Retinal pigment epithelial cell (primary cell): ENCODE measurements at regions not wholly inside any gene's neighbourhood (a gene's known extent, or its start where the extent isn't known, plus 50 kb on each side); places are given as distances from the start of the nearest gene placed in this dataset.
"Not testable (repeated sequence)": the region's sequence is repeated elsewhere in the genome, so short reads cannot be mapped to it uniquely, and the experiment has no call there.

Source experiments
- DNase-seq: peaks from one replicate; pipeline ENCODE4 v3.0.0-alpha.2; 2010; ENCODE audit warnings: low read depth
- H3K4me3 ChIP-seq: 2 replicates; pipeline ENCODE4 v1.5.1; 2011; ENCODE audit warnings: mild to moderate bottlenecking, low read length, control low read depth, moderate library complexity
- CTCF ChIP-seq: conservative IDR thresholded peaks from 2 replicates; pipeline ENCODE4 v1.5.1; 2011; ENCODE audit warnings: low read depth, low read length, control low read depth, inconsistent platforms

GRCh38 chr4:103499094-103499493, 220.7 kb downstream of the TACR3 start:
- no peak for DNase-seq
- H3K4me3 ChIP-seq: no peak overlapping the region
- peak; percentile 29 for TF ChIP-seq CTCF

GRCh38 chr4:103498161-103499070, 221.4 kb downstream of the TACR3 start:
- no peak for TF ChIP-seq CTCF
- H3K4me3 ChIP-seq: no peak overlapping the region
- DNase-seq: peak; percentile 46

- DNase-seq: no peak
- no peak overlapping the region for H3K4me3 ChIP-seq
- TF ChIP-seq CTCF: no peak
These were observed 222.1 kb downstream of the TACR3 start for GRCh38 chr4:103497692-103498091.

- TF ChIP-seq CTCF: no peak
- DNase-seq: no peak
- no peak overlapping the region for H3K4me3 ChIP-seq
These were observed 223.0 kb downstream of the TACR3 start for GRCh38 chr4:103496800-103497199.

- TF ChIP-seq CTCF: no peak
- no peak for DNase-seq
- no peak overlapping the region for H3K4me3 ChIP-seq
These were observed 226.2 kb downstream of the TACR3 start for GRCh38 chr4:103493450-103494159.

- not testable (repeated sequence) for DNase-seq, H3K4me3 ChIP-seq
These were observed 234.5 kb downstream of the TACR3 start for GRCh38 chr4:103485296-103485695.

GRCh38 chr4:103484521-103484920, 235.3 kb downstream of the TACR3 start:
- no peak overlapping the region for H3K4me3 ChIP-seq
- TF ChIP-seq CTCF: no peak
- no peak for DNase-seq
